CD4-positive, alpha-beta T cell (primary cell): ENCODE measurements at regions not wholly inside any gene's neighbourhood (a gene's known extent, or its start where the extent isn't known, plus 50 kb on each side); places are given as distances from the start of the nearest gene placed in this dataset.

ENCODE experiments used
- ATAC-seq: fragments of 200-7000 bp; cut with Tn5 transposase; one replicate; pipeline ENCODE4 v1.10.0; 2022; ENCODE audit warnings: mild to moderate bottlenecking; ENCODE audit not compliant: poor library complexity
- CTCF ChIA-PET: fragments of 350-600 bp; sonication (Branson Sonifier 250); formaldehyde crosslinking; loops from one replicate; lab custom pipeline; 2021; ENCODE audit warnings: antibody characterized with exemption, inconsistent platforms; lab: Charles Lee
- POLR2A ChIA-PET: fragments of 350-600 bp; sonication (Branson Sonifier 250); formaldehyde crosslinking; loops from one replicate; lab custom pipeline; 2021; ENCODE audit warnings: antibody characterized with exemption, inconsistent platforms; lab: Charles Lee
- DNase-seq, 14 experiments: peaks; one replicate each; pipeline ENCODE4 v3.0.0-alpha.2; 2013 to 2020; ENCODE audit warnings: mixed read lengths in 2 of 14
- H3K27ac ChIP-seq, 2 donors: one replicate each; pipeline versions ENCODE4 v1.5.1 to v1.7.0; 2013; ENCODE audit warnings: low read length in 2 of 2, low read depth in 1 of 2, mild to moderate bottlenecking in 1 of 2
- H3K27me3 ChIP-seq, 2 experiments: 1 replicate in 1 of 2; 2 replicates in 1 of 2; pipeline versions ENCODE4 v1.6.1 to v1.7.0; 2013; ENCODE audit warnings: low read length in 2 of 2, control low read depth in 1 of 2, mild to moderate bottlenecking in 1 of 2, moderate library complexity in 1 of 2; ENCODE audit not compliant: insufficient read depth in 2 of 2, control insufficient read depth in 1 of 2
- H3K36me3 ChIP-seq: one replicate; pipeline ENCODE4 v1.6.1; 2013; ENCODE audit warnings: low read length, control low read depth; ENCODE audit not compliant: insufficient read depth
- H3K4me1 ChIP-seq: one replicate; pipeline ENCODE4 v1.6.1; 2013; ENCODE audit warnings: low read length, control low read depth; ENCODE audit not compliant: insufficient read depth
- H3K4me3 ChIP-seq: one replicate; pipeline ENCODE4 v1.5.1; 2013; ENCODE audit warnings: mild to moderate bottlenecking, low read length, moderate library complexity
- H3K9me3 ChIP-seq, 2 experiments: 1 replicate in 1 of 2; 2 replicates in 1 of 2; pipeline versions ENCODE4 v1.6.1 to v1.7.0; 2013; ENCODE audit warnings: low read length in 2 of 2, mild to moderate bottlenecking in 2 of 2, control low read depth in 1 of 2, moderate library complexity in 1 of 2; ENCODE audit not compliant: control insufficient read depth in 1 of 2, insufficient read depth in 1 of 2
- H3K27ac Mint-ChIP-seq: one replicate; pipeline ENCODE4 v1.8.0; 2020; ENCODE audit warnings: mixed read lengths
- H3K27me3 Mint-ChIP-seq: one replicate; pipeline ENCODE4 v1.8.0; 2021; ENCODE audit warnings: mixed read lengths
- H3K36me3 Mint-ChIP-seq: one replicate; pipeline ENCODE4 v1.8.0; 2021; ENCODE audit warnings: low read depth, mixed read lengths
- H3K4me1 Mint-ChIP-seq: one replicate; pipeline ENCODE4 v1.8.0; 2021; ENCODE audit warnings: low read depth, mixed read lengths
- H3K4me3 Mint-ChIP-seq: one replicate; pipeline ENCODE4 v1.8.0; 2020; ENCODE audit warnings: mild to moderate bottlenecking, mixed read lengths
- H3K9me3 Mint-ChIP-seq: one replicate; pipeline ENCODE4 v1.8.0; 2020; ENCODE audit warnings: mixed read lengths
- CTCF ChIP-seq: fragments of 200-600 bp; IDR thresholded peaks from one replicate; pipeline ENCODE4 v1.8.0; 2022; ENCODE audit warnings: antibody characterized with exemption, mild to moderate bottlenecking
- intact Hi-C, 2 experiments: fragments of 100-400 bp; cut with DNase I in 1 of 2; cut with micrococcal nuclease in 1 of 2; formaldehyde crosslinking; loops; one replicate each; pipeline versions ENCODE4 v1.15.1 to v1.9.0; 2023 to 2025; cut with DNase I, micrococcal nuclease

- H3K27me3 Mint-ChIP-seq, result peaks cover 59% of the 10 kb centered on the region
Observed at GRCh38 chr16:86930001-86930400, 351.7 kb downstream of the FOXL1 start.

DNA sequence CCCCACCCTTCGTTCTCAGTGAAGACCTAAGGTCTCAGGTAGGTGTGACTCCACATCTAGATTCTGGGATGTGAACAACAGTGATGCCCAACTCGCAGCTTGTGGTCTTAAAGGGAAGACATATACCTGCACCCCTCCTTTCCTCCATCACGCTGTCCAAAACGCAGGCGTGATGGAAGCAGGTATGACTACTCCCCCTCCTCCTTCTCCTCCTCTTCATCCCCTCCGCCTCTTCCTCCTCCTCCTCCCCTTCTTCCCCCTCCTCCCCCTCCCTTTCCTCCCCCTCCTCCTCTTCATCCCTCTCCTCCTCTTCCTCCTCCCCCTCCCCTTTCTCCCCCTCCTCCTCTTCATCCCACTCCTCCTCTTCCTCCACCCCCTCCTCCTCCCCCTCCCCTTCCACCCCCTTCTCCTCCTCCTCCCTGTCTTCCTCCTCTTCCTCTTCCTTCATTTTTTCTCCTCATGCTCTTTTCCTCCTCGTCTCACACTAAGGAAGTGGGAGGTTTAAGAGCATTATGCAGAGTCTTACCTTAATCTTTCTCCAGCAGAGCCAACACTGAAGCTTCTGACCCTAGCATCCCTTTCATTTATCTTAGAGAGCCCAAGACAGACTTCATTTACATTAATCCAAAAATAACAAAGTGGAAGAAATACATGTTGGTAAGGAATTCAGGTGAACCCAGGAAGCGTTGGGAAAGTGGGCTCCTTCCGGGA, 352.5 kb downstream of the FOXL1 start:
- Histone ChIP-seq H3K27me3 (peaks cover 33 to 48% of the 10 kb centered on the region in 2 experiments), H3K4me3 (no peak overlapping the region), H3K4me1 (no peaks in the 10 kb centered on the region), H3K9me3 (peaks cover 0 to 38% of the 10 kb centered on the region in 2 experiments), H3K36me3 (no peaks in the 10 kb centered on the region), H3K27ac (no peak overlapping the region)
- Mint-ChIP-seq H3K36me3 (no peaks in the 10 kb centered on the region), H3K27ac (no peak overlapping the region), H3K4me3 (no peak overlapping the region), H3K9me3 (peaks cover 2% of the 10 kb centered on the region), H3K4me1 (no peaks in the 10 kb centered on the region), H3K27me3 (peaks cover 59% of the 10 kb centered on the region)
- TF ChIP-seq CTCF, result no peak
- ChIA-PET POLR2A (no interaction called here), CTCF (no interaction called here)
- intact Hi-C loops, result no loop called here
- DNase-seq (no peak), ATAC-seq (no peak)

More at GRCh38 chr16:86930001-86930400, 351.7 kb downstream of the FOXL1 start:
- Histone ChIP-seq H3K4me3 (no peak overlapping the region), H3K4me1 (no peaks in the 10 kb centered on the region), H3K9me3 (peaks cover 0 to 43% of the 10 kb centered on the region in 2 experiments), H3K27me3 (peaks cover 36 to 55% of the 10 kb centered on the region in 2 experiments), H3K27ac (no peak overlapping the region), H3K36me3 (no peaks in the 10 kb centered on the region)
- ChIA-PET CTCF (no interaction called here), POLR2A (no interaction called here)
- no peak for TF ChIP-seq CTCF
- intact Hi-C loops, result no loop called here
- H3K4me1 Mint-ChIP-seq, result no peaks in the 10 kb centered on the region
- no peaks in the 10 kb centered on the region for H3K36me3 Mint-ChIP-seq
- ATAC-seq, result no peak
- no peak overlapping the region for H3K4me3 Mint-ChIP-seq
- no peak for DNase-seq
- no peaks in the 10 kb centered on the region for H3K9me3 Mint-ChIP-seq
- H3K27ac Mint-ChIP-seq, result no peak overlapping the region

- Histone ChIP-seq H3K27ac (no peak overlapping the region), H3K27me3 (peaks cover 27 to 50% of the 10 kb centered on the region in 2 experiments), H3K9me3 (peaks cover 0 to 34% of the 10 kb centered on the region in 2 experiments), H3K36me3 (no peaks in the 10 kb centered on the region), H3K4me1 (no peaks in the 10 kb centered on the region), H3K4me3 (no peak overlapping the region)
- peaks cover 4% of the 10 kb centered on the region for H3K9me3 Mint-ChIP-seq
- CTCF ChIA-PET, result no interaction called here
- peaks cover 60% of the 10 kb centered on the region for H3K27me3 Mint-ChIP-seq
- intact Hi-C loops, result no loop called here
- no peaks in the 10 kb centered on the region for H3K36me3 Mint-ChIP-seq
- DNase-seq, result no peak
- POLR2A ChIA-PET, result no interaction called here
- no peak for ATAC-seq
- TF ChIP-seq CTCF, result no peak
- no peak overlapping the region for H3K27ac Mint-ChIP-seq
- H3K4me1 Mint-ChIP-seq, result no peaks in the 10 kb centered on the region
- no peak overlapping the region for H3K4me3 Mint-ChIP-seq
Observed at GRCh38 chr16:86931410-86931941, 353.1 kb downstream of the FOXL1 start.
